ENCODE measurements at regions not wholly inside any gene's neighbourhood (a gene's known extent, or its start where the extent isn't known, plus 50 kb on each side); places are given as distances from the start of the nearest gene placed in this dataset.

GRCh38 chr5:91221917-91222316 is 161.2 kb downstream of the ARRDC3 start:
- Mint-ChIP-seq H3K9me3 (no peaks in the 10 kb centered on the region), H3K4me1 (ENCODE audit: low read depth) (peaks cover 48% of the 10 kb centered on the region)

GRCh38 chr5:91219803-91220371 is 163.2 kb downstream of the ARRDC3 start:
- Mint-ChIP-seq H3K27me3 (ENCODE audit: insufficient read depth) (no peaks in the 10 kb centered on the region), H3K36me3 (ENCODE audit: low read depth) (no peaks in the 10 kb centered on the region), H3K9me3 (no peaks in the 10 kb centered on the region), H3K4me3 (no peak overlapping the region), H3K27ac (peak overlapping the region; percentile 66), H3K4me1 (ENCODE audit: low read depth) (peaks cover 40% of the 10 kb centered on the region)
- DNase-seq: peak; percentile 19
- TF ChIP-seq CTCF (IDR thresholded peaks at IDR 0.05): peak; percentile 74

More at GRCh38 chr5:91221917-91222316, 161.2 kb downstream of the ARRDC3 start:
- H3K27ac Mint-ChIP-seq: no peak overlapping the region
- H3K27me3 Mint-ChIP-seq (ENCODE audit: insufficient read depth): no peaks in the 10 kb centered on the region
- H3K4me3 Mint-ChIP-seq: no peak overlapping the region
- H3K36me3 Mint-ChIP-seq (ENCODE audit: low read depth): no peaks in the 10 kb centered on the region
- no peak for DNase-seq
- TF ChIP-seq CTCF (IDR thresholded peaks at IDR 0.05): no peak

GRCh38 chr5:91219091-91219802 is 163.9 kb downstream of the ARRDC3 start:
- DNase-seq: peak; percentile 37
- Mint-ChIP-seq H3K27ac (peak overlapping the region; percentile 66), H3K4me3 (peak overlapping the region; percentile 26; the same call in 1 of the 2 replicates), H3K4me1 (ENCODE audit: low read depth) (peaks cover 37% of the 10 kb centered on the region), H3K9me3 (no peaks in the 10 kb centered on the region), H3K27me3 (ENCODE audit: insufficient read depth) (no peaks in the 10 kb centered on the region), H3K36me3 (ENCODE audit: low read depth) (no peaks in the 10 kb centered on the region)
- no peak for TF ChIP-seq CTCF (IDR thresholded peaks at IDR 0.05)

- H3K36me3 Mint-ChIP-seq (ENCODE audit: low read depth): no peaks in the 10 kb centered on the region
- no peak for DNase-seq
- no peaks in the 10 kb centered on the region for H3K27me3 Mint-ChIP-seq (ENCODE audit: insufficient read depth)
- peaks cover 36% of the 10 kb centered on the region for H3K4me1 Mint-ChIP-seq (ENCODE audit: low read depth)
- H3K9me3 Mint-ChIP-seq: no peaks in the 10 kb centered on the region
- H3K27ac Mint-ChIP-seq: no peak overlapping the region
- TF ChIP-seq CTCF (IDR thresholded peaks at IDR 0.05): no peak
- no peak overlapping the region for H3K4me3 Mint-ChIP-seq
Measured at GRCh38 chr5:91217859-91218258, 165.3 kb downstream of the ARRDC3 start.

- no peak for TF ChIP-seq CTCF (IDR thresholded peaks at IDR 0.05)
- H3K4me1 Mint-ChIP-seq (ENCODE audit: low read depth): peaks cover 25% of the 10 kb centered on the region
- H3K4me3 Mint-ChIP-seq: no peak overlapping the region
- H3K9me3 Mint-ChIP-seq: no peaks in the 10 kb centered on the region
- H3K27me3 Mint-ChIP-seq (ENCODE audit: insufficient read depth): no peaks in the 10 kb centered on the region
- DNase-seq: no peak
- H3K36me3 Mint-ChIP-seq (ENCODE audit: low read depth): no peaks in the 10 kb centered on the region
- H3K27ac Mint-ChIP-seq: no peak overlapping the region
Measured at GRCh38 chr5:91214571-91214970, 168.5 kb downstream of the ARRDC3 start.
